D341Med (cell line): ENCODE measurements at regions not wholly inside any gene's neighbourhood (a gene's known extent, or its start where the extent isn't known, plus 50 kb on each side); places are given as distances from the start of the nearest gene placed in this dataset.
A peak's percentile ranks its signal among the peaks of the same experiment; 100 is the strongest.
"Not testable (repeated sequence)": the region's sequence is repeated elsewhere in the genome, so short reads cannot be mapped to it uniquely, and the experiment has no call there.

Experiments
- DNase-seq: peaks from one replicate; pipeline ENCODE4 v3.0.0; 2012; ENCODE audit warnings: low spot score

GRCh38 chr7:94314413-94315410 lies 80.0 kb upstream of the COL1A2 start:
- DNase-seq, result peak; percentile 36

- not testable (repeated sequence) for DNase-seq
Observed at GRCh38 chr7:94321138-94321537, 73.6 kb upstream of the COL1A2 start.

GRCh38 chr7:94323844-94324243 lies 70.9 kb upstream of the COL1A2 start:
- no peak for DNase-seq

- no peak for DNase-seq
Observed at GRCh38 chr7:94324380-94325121, 70.1 kb upstream of the COL1A2 start.

GRCh38 chr7:94325122-94325475 lies 69.6 kb upstream of the COL1A2 start:
- DNase-seq, result no peak

- no peak for DNase-seq
Observed at GRCh38 chr7:94330269-94331020, 64.2 kb upstream of the COL1A2 start.

GRCh38 chr7:94332571-94332970 lies 62.1 kb upstream of the COL1A2 start:
- DNase-seq, result no peak

- no peak for DNase-seq
Observed at GRCh38 chr7:94333810-94334209, 60.9 kb upstream of the COL1A2 start.

GRCh38 chr7:94335586-94335985 lies 59.1 kb upstream of the COL1A2 start:
- no peak for DNase-seq

- DNase-seq, result no peak
Observed at GRCh38 chr7:94336009-94336408, 58.7 kb upstream of the COL1A2 start.

GRCh38 chr7:94338921-94339371 lies 55.7 kb upstream of the COL1A2 start:
- DNase-seq, result no peak

- DNase-seq, result no peak
Observed at GRCh38 chr7:94344826-94345225, 49.9 kb upstream of the COL1A2 start.
